ENCODE measurements at regions not wholly inside any gene's neighbourhood (a gene's known extent, or its start where the extent isn't known, plus 50 kb on each side); places are given as distances from the start of the nearest gene placed in this dataset.
"Not testable (repeated sequence)": the region's sequence is repeated elsewhere in the genome, so short reads cannot be mapped to it uniquely, and the experiment has no call there.

- not testable (repeated sequence) for DNase-seq (ENCODE audit: low read depth in 3 of 3, low spot score in 1 of 3)
Observed at GRCh38 chr9:64370344-64370743, 914.7 kb downstream of the FOXD4L5 start.

- DNase-seq (ENCODE audit: low read depth in 3 of 3, low spot score in 1 of 3), result not testable (repeated sequence)
Observed at GRCh38 chr9:64369644-64370043, 915.4 kb downstream of the FOXD4L5 start.

GRCh38 chr9:64369114-64369513, 915.9 kb downstream of the FOXD4L5 start:
- peak; percentile 15 to 70 (median 58) for DNase-seq (ENCODE audit: low read depth in 3 of 3, low spot score in 1 of 3)

GRCh38 chr9:64368644-64368942, 916.4 kb downstream of the FOXD4L5 start:
- not testable (repeated sequence) for DNase-seq (ENCODE audit: low read depth in 3 of 3, low spot score in 1 of 3)

- not testable (repeated sequence) for DNase-seq (ENCODE audit: low read depth in 3 of 3, low spot score in 1 of 3)
Observed at GRCh38 chr9:64367826-64368643, 917.0 kb downstream of the FOXD4L5 start.
